Heart right ventricle (tissue), 16 donors: ENCODE measurements at regions not wholly inside any gene's neighbourhood (a gene's known extent, or its start where the extent isn't known, plus 50 kb on each side); places are given as distances from the start of the nearest gene placed in this dataset.

ENCODE experiments used
- ATAC-seq, 8 donors: fragments of 200-7000 bp; cut with Tn5 transposase; one replicate each; pipeline ENCODE4 v1.9.1; 2020; ENCODE audit warnings: mild to moderate bottlenecking in 8 of 8, moderate library complexity in 8 of 8, moderate number of reproducible peaks in 1 of 8
- DNase-seq, 2 donors: peaks; one replicate each; pipeline ENCODE4 v3.0.0-alpha.2; 2020
- H3K27ac ChIP-seq, 10 donors: fragments of 200-600 bp; sonication (generic) in 2 of 10; one replicate each; pipeline versions ENCODE4 v1.5.0 to v1.8.0; 2020 to 2022; ENCODE audit warnings: mild to moderate bottlenecking in 3 of 10
- H3K27me3 ChIP-seq, 7 donors: fragments of 200-600 bp; one replicate each; pipeline ENCODE4 v1.8.0; 2021 to 2022; ENCODE audit warnings: mild to moderate bottlenecking in 2 of 7
- H3K36me3 ChIP-seq, 9 donors: fragments of 200-600 bp; sonication (generic) in 1 of 9; one replicate each; pipeline versions ENCODE4 v1.5.0 to v1.8.0; 2020 to 2022; ENCODE audit warnings: mild to moderate bottlenecking in 2 of 9
- H3K4me1 ChIP-seq, 9 donors: fragments of 200-600 bp; sonication (generic) in 1 of 9; one replicate each; pipeline versions ENCODE4 v1.5.0 to v1.8.0; 2020 to 2022; ENCODE audit warnings: mild to moderate bottlenecking in 4 of 9
- H3K4me3 ChIP-seq, 10 donors: fragments of 200-600 bp; sonication (generic) in 2 of 10; one replicate each; pipeline versions ENCODE4 v1.5.0 to v1.8.0; 2020 to 2022; ENCODE audit warnings: mild to moderate bottlenecking in 7 of 10, moderate library complexity in 2 of 10
- H3K9me3 ChIP-seq, 11 donors: fragments of 200-600 bp in 10 of 11; sonication (generic) in 2 of 11; one replicate each; pipeline versions ENCODE4 v1.5.0 to v1.8.0; 2013 to 2022; ENCODE audit warnings: mild to moderate bottlenecking in 2 of 11, control low read depth in 1 of 11, moderate library complexity in 1 of 11
- CTCF ChIP-seq, 9 donors: fragments of 200-600 bp; sonication (generic) in 2 of 9; IDR thresholded peaks; one replicate each; pipeline versions ENCODE4 v1.5.0 to v1.8.0; 2021 to 2022; ENCODE audit warnings: antibody characterized with exemption in 9 of 9, mild to moderate bottlenecking in 5 of 9, moderate library complexity in 1 of 9
- WGBS, 2 donors: extraction: QIAGEN DNeasy Blood & Tissue Kit; methylation state at CpG; one replicate each; pipeline ENCODE4 v1.1.7; 2013; ENCODE audit warnings: inconsistent platforms in 1 of 2; 5-methylcytosine and 5-hydroxymethylcytosine counted together
- intact Hi-C, 10 donors: fragments of 100-400 bp; cut with DNase I; formaldehyde crosslinking; loops; one replicate each; pipeline versions ENCODE4 v1.11.1 to v1.14.2; 2022
- donor health status: Arrhythmogenic right ventricular cardiomyopathy.
- donor health status: ischemic (EF 13 %, LVEDD 7.1; RV severe dilation, severe dysfunction).
- donor health status: healthy with polysubstance abuse.
- donor health status: DM: no; HTN: yes; CAD: no.
- donor health status: DM: no; HTN: no; CAD: no.
- donor health status: ischemic (EF 25% LVEDD 6.9; RV normal size, moderate dysfunction).
- donor health status: ischemic (EF 25% LVEDD 5.7; RV mildly dilated, moderate dysfunction).
- donor health status: healthy.
- donor health status: DM: yes; HTN: yes; CAD: no.
- donor health status: Ischemic cardiomyopathy.
- donor health status: ischemic (EF 35%, LVEDD 5.7; RV mildly dilated, moderate dysfunction).
- donor health status: nonischemic (EF 11% LVEDD 7.7; RV severe dilation, severe dysfunction).
- donor health status: DM: yes; HTN: yes; CAD: no.
- donor health status: PGD.
- donor health status: ischemic (EF 29% LVEDD 5.4; RV normal size, mild dysfunction).
- donor health status: nonischemic (EF 23%, LVEDD 6.1; RV moderate dilation, normal function).

GRCh38 chr3:182450942-182451787, 342.1 kb upstream of the ATP11B start:
- ATAC-seq (no peak), DNase-seq (no peak)
- no peaks in the 10 kb centered on the region for H3K4me1 ChIP-seq
- no peak for TF ChIP-seq CTCF (IDR thresholded peaks at IDR 0.05)
- 72 to 73% methylated on average over 6 of the region's 6 CpGs for WGBS, 2 donors
- H3K9me3 ChIP-seq: peaks cover 0 to 5% (median 0%) of the 10 kb centered on the region in 11 donors
- H3K36me3 ChIP-seq: no peaks in the 10 kb centered on the region
- no peak overlapping the region for H3K27ac ChIP-seq
- H3K27me3 ChIP-seq: no peaks in the 10 kb centered on the region
- intact Hi-C loops: no loop called here
- no peak overlapping the region for H3K4me3 ChIP-seq

- TF ChIP-seq CTCF (IDR thresholded peaks at IDR 0.05): no peak
- Histone ChIP-seq H3K27ac (no peak overlapping the region), H3K36me3 (no peaks in the 10 kb centered on the region), H3K27me3 (no peaks in the 10 kb centered on the region), H3K4me1 (no peaks in the 10 kb centered on the region), H3K9me3 (peaks cover 0 to 5% (median 0%) of the 10 kb centered on the region in 11 donors), H3K4me3 (no peak overlapping the region)
- DNase-seq (no peak), ATAC-seq (no peak)
- intact Hi-C loops: no loop called here
- 88 to 92% methylated on average over 2 of the region's 2 CpGs for WGBS, 2 donors
Measured at GRCh38 chr3:182451871-182452270, 341.4 kb upstream of the ATP11B start.

GRCh38 chr3:182455011-182455410, 338.3 kb upstream of the ATP11B start:
- H3K27ac ChIP-seq: no peak overlapping the region

GRCh38 chr3:182460303-182460702, 333.0 kb upstream of the ATP11B start:
- Histone ChIP-seq H3K36me3 (no peaks in the 10 kb centered on the region), H3K27me3 (no peaks in the 10 kb centered on the region), H3K27ac (no peak overlapping the region), H3K4me1 (no peaks in the 10 kb centered on the region), H3K4me3 (no peak overlapping the region), H3K9me3 (peaks cover 0 to 13% (median 0%) of the 10 kb centered on the region in 11 donors)
- intact Hi-C loops: no loop called here
- no peak for ATAC-seq
- TF ChIP-seq CTCF (IDR thresholded peaks at IDR 0.05): no peak
- WGBS, 2 donors: 34 to 38% methylated on average over 4 of the region's 4 CpGs
- no peak for DNase-seq

More at GRCh38 chr3:182455011-182455410, 338.3 kb upstream of the ATP11B start:
- Histone ChIP-seq H3K4me1 (no peaks in the 10 kb centered on the region), H3K27me3 (no peaks in the 10 kb centered on the region), H3K9me3 (peaks cover 0 to 5% (median 0%) of the 10 kb centered on the region in 11 donors), H3K36me3 (no peaks in the 10 kb centered on the region), H3K4me3 (no peak overlapping the region)
- 76 to 81% methylated on average over 3 of the region's 3 CpGs for WGBS, 2 donors
- ATAC-seq: no peak
- no peak for TF ChIP-seq CTCF (IDR thresholded peaks at IDR 0.05)
- intact Hi-C loops: no loop called here
- no peak for DNase-seq
